PC-3 (cell line): ENCODE measurements at regions not wholly inside any gene's neighbourhood (a gene's known extent, or its start where the extent isn't known, plus 50 kb on each side); places are given as distances from the start of the nearest gene placed in this dataset.

Experiments
- ATAC-seq: fragments of 200-7000 bp; cut with Tn5 transposase; 2 replicates; pipeline ENCODE4 v1.9.1; 2020; ENCODE audit warnings: mild to moderate bottlenecking, moderate library complexity
- BruUV-seq: library from RNA; stranded (reverse); fragments of 400-500 nt; replicated peaks from 2 replicates; lab custom pipeline; 2021; lab: Mats Ljungman, UMichigan
- CTCF ChIA-PET: fragments of 300-600 bp; sonication (Branson Sonifier 250); formaldehyde crosslinking; loops from one replicate; lab custom pipeline; 2022; ENCODE audit warnings: antibody characterized with exemption; lab: Charles Lee
- POLR2A ChIA-PET: fragments of 300-600 bp; sonication (Branson Sonifier 250); formaldehyde crosslinking; loops from one replicate; lab custom pipeline; 2022; ENCODE audit warnings: antibody characterized with exemption; ENCODE audit not compliant: unreplicated experiment; lab: Charles Lee
- DNase-seq: peaks from one replicate; pipeline ENCODE4 v3.0.0-alpha.2; 2015
- H2AFZ ChIP-seq: fragments of 300-600 bp; sonication (generic); 2 replicates; pipeline ENCODE4 v1.6.0; 2016; ENCODE audit warnings: antibody characterized with exemption, low read length
- H3F3A ChIP-seq: fragments of 300-600 bp; sonication (generic); one replicate; pipeline ENCODE4 v1.6.0; 2017; ENCODE audit warnings: antibody characterized with exemption, low read length, control low read depth, mild to moderate bottlenecking; ENCODE audit not compliant: unreplicated experiment
- H3K27ac ChIP-seq: fragments of 300-600 bp; sonication (generic); 2 replicates; pipeline ENCODE4 v1.5.1; 2016; ENCODE audit warnings: mild to moderate bottlenecking, low read length
- H3K27me3 ChIP-seq: fragments of 300-600 bp; sonication (generic); 2 replicates; pipeline ENCODE4 v1.6.1; 2016; ENCODE audit warnings: low read length, mixed read lengths
- H3K36me3 ChIP-seq: fragments of 300-600 bp; sonication (generic); 2 replicates; pipeline ENCODE4 v1.6.1; 2016; ENCODE audit warnings: low read depth, mixed run types, low read length, mixed read lengths
- H3K4me1 ChIP-seq: fragments of 300-600 bp; sonication (generic); 2 replicates; pipeline ENCODE4 v1.5.1; 2016; ENCODE audit warnings: low read length; ENCODE audit not compliant: insufficient read depth
- H3K4me2 ChIP-seq: fragments of 300-600 bp; sonication (generic); 2 replicates; pipeline ENCODE4 v1.6.0; 2016; ENCODE audit warnings: low read length
- H3K4me3 ChIP-seq: fragments of 300-600 bp; sonication (generic); 2 replicates; pipeline ENCODE4 v1.5.1; 2016; ENCODE audit warnings: mild to moderate bottlenecking, low read length, mixed read lengths
- H3K79me2 ChIP-seq: fragments of 300-600 bp; sonication (generic); 2 replicates; pipeline ENCODE4 v1.6.1; 2017; ENCODE audit warnings: low read length, mixed read lengths
- H3K9ac ChIP-seq: fragments of 300-600 bp; sonication (generic); 2 replicates; pipeline ENCODE4 v1.6.0; 2016; ENCODE audit warnings: mild to moderate bottlenecking, low read length
- H3K9me2 ChIP-seq: fragments of 300-600 bp; sonication (generic); replicated peaks from 2 replicates; pipeline ENCODE4 v1.6.1; 2016; ENCODE audit warnings: mixed run types, low read length, mixed read lengths
- H3K9me3 ChIP-seq: fragments of 300-600 bp; sonication (generic); 2 replicates; pipeline ENCODE4 v1.6.1; 2016; ENCODE audit warnings: low read length, mixed read lengths
- H4K20me1 ChIP-seq: fragments of 300-600 bp; sonication (generic); 2 replicates; pipeline ENCODE4 v1.6.1; 2016; ENCODE audit warnings: low read length, mixed read lengths
- EZH2 ChIP-seq: fragments of 300-600 bp; sonication (generic); IDR thresholded peaks from one replicate; pipeline ENCODE4 v1.6.1; 2017; ENCODE audit warnings: antibody characterized with exemption, mild to moderate bottlenecking, low read length; ENCODE audit not compliant: unreplicated experiment
- EZH2phosphoT487 ChIP-seq: fragments of 300-600 bp; sonication (generic); IDR thresholded peaks from 2 replicates; pipeline ENCODE4 v1.6.1; 2018; ENCODE audit warnings: mild to moderate bottlenecking, antibody characterized with exemption, low read length, borderline replicate concordance
- intact Hi-C: fragments of 100-400 bp; cut with micrococcal nuclease; formaldehyde crosslinking; loops from 2 replicates; pipeline ENCODE4 v1.9.0; 2023
- TF ChIP-seq, protein P1 (sequence below): fragments of 300-600 bp; sonication (generic); conservative IDR thresholded peaks from 2 replicates; pipeline ENCODE4 v1.5.1; 2017; ENCODE audit warnings: antibody characterized with exemption, low read depth, mild to moderate bottlenecking, low read length

DNA sequence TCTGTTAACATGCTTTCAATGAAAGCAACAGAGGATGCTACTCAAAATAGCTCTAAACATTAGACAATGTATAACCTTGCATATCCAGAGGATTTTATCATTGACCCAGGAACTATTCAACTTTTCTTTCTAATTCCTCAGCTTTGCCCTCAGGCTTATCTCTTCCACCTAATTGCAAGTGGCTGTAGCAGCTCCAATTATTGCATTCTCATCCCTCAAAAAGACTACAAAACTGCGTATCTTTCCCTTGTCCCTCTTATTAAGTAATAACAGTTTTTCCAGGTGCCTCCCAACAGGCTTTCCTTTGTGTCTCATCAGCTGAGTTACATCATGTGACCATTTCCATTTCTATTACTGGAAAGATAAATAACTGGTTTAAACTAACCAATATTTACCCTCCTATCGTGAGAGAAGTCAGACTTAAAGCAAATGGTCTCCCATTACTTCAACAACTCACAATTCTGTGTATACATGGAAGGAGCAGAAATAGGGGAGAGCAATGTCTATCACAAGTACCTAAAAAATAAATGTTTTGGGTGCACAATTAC lies 78.0 kb upstream of the MBNL1 start:
- no peak overlapping the region for H3K9ac ChIP-seq
- peaks cover 7% of the 10 kb centered on the region; the same call in 1 of the 2 replicates for H3K4me1 ChIP-seq
- H3F3A ChIP-seq, result no peaks in the 10 kb centered on the region
- no peaks in the 10 kb centered on the region for H3K9me2 ChIP-seq
- no peak overlapping the region for H3K27ac ChIP-seq
- no peaks in the 10 kb centered on the region for H3K79me2 ChIP-seq
- ChIA-PET POLR2A (no interaction called here), CTCF (no interaction called here)
- DNase-seq (no peak), ATAC-seq (no peak)
- intact Hi-C loops, result no loop called here
- no peak overlapping the region for H3K4me2 ChIP-seq
- no peaks in the 10 kb centered on the region for H3K36me3 ChIP-seq
- H3K9me3 ChIP-seq, result no peaks in the 10 kb centered on the region
- no peak overlapping the region for H2AFZ ChIP-seq
- no TSS peak for BruUV-seq
- H3K27me3 ChIP-seq, result no peaks in the 10 kb centered on the region
- H4K20me1 ChIP-seq, result no peaks in the 10 kb centered on the region
- TF ChIP-seq, protein P1, sequence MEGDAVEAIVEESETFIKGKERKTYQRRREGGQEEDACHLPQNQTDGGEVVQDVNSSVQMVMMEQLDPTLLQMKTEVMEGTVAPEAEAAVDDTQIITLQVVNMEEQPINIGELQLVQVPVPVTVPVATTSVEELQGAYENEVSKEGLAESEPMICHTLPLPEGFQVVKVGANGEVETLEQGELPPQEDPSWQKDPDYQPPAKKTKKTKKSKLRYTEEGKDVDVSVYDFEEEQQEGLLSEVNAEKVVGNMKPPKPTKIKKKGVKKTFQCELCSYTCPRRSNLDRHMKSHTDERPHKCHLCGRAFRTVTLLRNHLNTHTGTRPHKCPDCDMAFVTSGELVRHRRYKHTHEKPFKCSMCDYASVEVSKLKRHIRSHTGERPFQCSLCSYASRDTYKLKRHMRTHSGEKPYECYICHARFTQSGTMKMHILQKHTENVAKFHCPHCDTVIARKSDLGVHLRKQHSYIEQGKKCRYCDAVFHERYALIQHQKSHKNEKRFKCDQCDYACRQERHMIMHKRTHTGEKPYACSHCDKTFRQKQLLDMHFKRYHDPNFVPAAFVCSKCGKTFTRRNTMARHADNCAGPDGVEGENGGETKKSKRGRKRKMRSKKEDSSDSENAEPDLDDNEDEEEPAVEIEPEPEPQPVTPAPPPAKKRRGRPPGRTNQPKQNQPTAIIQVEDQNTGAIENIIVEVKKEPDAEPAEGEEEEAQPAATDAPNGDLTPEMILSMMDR, result no peak
- no peak for TF ChIP-seq EZH2
- no peak for TF ChIP-seq EZH2phosphoT487
- H3K4me3 ChIP-seq, result no peak overlapping the region

DNA sequence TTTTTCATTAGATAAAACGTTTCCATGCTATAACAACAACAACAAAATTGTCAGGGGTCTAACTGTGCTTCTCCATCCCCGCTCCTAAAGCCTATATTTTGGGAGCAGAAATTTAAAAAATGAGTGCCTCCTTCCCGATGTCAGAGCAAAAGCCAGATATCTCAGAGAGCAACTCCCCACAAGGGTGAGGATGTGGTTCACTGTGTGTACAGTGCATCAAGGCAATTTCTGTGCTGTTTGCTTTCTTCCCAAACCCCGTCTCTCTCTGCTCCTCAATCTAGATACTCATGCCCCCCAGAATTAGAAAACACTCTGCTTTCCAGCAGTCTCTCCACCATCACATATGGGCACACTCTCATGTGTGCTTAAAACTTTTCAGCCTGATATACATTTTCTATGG lies 76.7 kb upstream of the MBNL1 start:
- no peaks in the 10 kb centered on the region for H3F3A ChIP-seq
- ATAC-seq (no peak), DNase-seq (no peak)
- no peak overlapping the region for H3K9ac ChIP-seq
- H3K27ac ChIP-seq, result no peak overlapping the region
- no TSS peak for BruUV-seq
- POLR2A ChIA-PET, result no interaction called here
- H2AFZ ChIP-seq, result no peak overlapping the region
- no peak overlapping the region for H3K4me2 ChIP-seq
- H3K9me2 ChIP-seq, result no peaks in the 10 kb centered on the region
- intact Hi-C loops, result no loop called here
- no peak for TF ChIP-seq EZH2
- no peak for TF ChIP-seq EZH2phosphoT487
- TF ChIP-seq, protein P1, result no peak
- CTCF ChIA-PET, result no interaction called here
- H3K27me3 ChIP-seq, result no peaks in the 10 kb centered on the region
- no peaks in the 10 kb centered on the region for H3K9me3 ChIP-seq
- H3K4me3 ChIP-seq, result no peak overlapping the region
- H3K36me3 ChIP-seq, result no peaks in the 10 kb centered on the region
- H3K79me2 ChIP-seq, result no peaks in the 10 kb centered on the region
- H3K4me1 ChIP-seq, result peaks cover 7% of the 10 kb centered on the region; the same call in 1 of the 2 replicates
- no peaks in the 10 kb centered on the region for H4K20me1 ChIP-seq

DNA sequence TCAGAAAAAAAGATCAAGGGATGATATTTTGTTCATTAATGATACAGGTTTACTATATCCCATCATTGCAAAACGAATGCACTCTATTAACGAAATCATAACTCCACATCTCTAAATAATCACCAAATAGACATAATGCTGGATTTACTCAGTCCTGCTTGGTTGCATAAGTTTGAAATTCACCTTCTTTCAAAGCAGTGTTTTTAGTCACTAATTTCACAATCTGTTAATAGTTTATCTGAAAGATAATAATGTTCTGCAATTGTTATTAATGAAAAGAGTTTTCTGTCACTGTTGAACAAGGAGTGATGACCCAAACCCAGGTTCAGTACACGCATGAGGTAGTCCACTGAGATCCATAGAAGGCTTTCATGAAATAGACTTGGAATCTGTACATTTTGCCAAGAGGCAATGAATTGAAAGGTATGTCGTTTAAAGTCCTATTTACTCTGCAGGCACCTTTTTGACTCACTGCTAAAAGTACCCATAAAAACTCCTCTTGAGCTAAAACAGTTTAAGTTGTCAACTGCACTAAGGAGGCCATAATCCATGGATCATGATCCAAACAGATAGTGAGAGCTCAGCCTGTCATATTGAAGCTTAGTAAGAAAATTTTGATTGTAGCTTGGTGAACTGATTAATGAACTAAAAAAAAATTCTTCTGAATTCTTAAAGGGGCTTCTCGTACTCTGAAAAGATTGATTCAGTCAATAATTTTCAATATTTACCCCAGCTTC lies 75.6 kb upstream of the MBNL1 start:
- Histone ChIP-seq H3K4me1 (peaks cover 7% of the 10 kb centered on the region; the same call in 1 of the 2 replicates), H3K27me3 (no peaks in the 10 kb centered on the region), H2AFZ (no peak overlapping the region), H3K9me3 (no peaks in the 10 kb centered on the region), H3K79me2 (no peaks in the 10 kb centered on the region), H3K9ac (no peak overlapping the region), H3K9me2 (no peaks in the 10 kb centered on the region), H3K4me2 (no peak overlapping the region), H3F3A (no peaks in the 10 kb centered on the region), H3K36me3 (no peaks in the 10 kb centered on the region), H3K4me3 (no peak overlapping the region), H4K20me1 (no peaks in the 10 kb centered on the region), H3K27ac (no peak overlapping the region)
- CTCF ChIA-PET, result no interaction called here
- TF ChIP-seq EZH2phosphoT487 (no peak), EZH2 (no peak)
- TF ChIP-seq, protein P1, result no peak
- ATAC-seq (peak; percentile 29), DNase-seq (no peak)
- intact Hi-C loops, result no loop called here
- BruUV-seq, result no TSS peak
- POLR2A ChIA-PET, result interaction anchor here (0.7 kb wide), 1 partner anchor 77 kb away, joined by 3 read pairs; no protein-coding TSS in a partner anchor
